Hindlimb muscle (tissue), 1 donor: ENCODE measurements at regions not wholly inside any gene's neighbourhood (a gene's known extent, or its start where the extent isn't known, plus 50 kb on each side); places are given as distances from the start of the nearest gene placed in this dataset.

Experiments used
- DNase-seq: peaks from one replicate; pipeline ENCODE4 v3.0.0-alpha.2; 2013

GRCh38 chr9:85428230-85428629 is 313.5 kb downstream of the AGTPBP1 start:
- no peak for DNase-seq

DNA sequence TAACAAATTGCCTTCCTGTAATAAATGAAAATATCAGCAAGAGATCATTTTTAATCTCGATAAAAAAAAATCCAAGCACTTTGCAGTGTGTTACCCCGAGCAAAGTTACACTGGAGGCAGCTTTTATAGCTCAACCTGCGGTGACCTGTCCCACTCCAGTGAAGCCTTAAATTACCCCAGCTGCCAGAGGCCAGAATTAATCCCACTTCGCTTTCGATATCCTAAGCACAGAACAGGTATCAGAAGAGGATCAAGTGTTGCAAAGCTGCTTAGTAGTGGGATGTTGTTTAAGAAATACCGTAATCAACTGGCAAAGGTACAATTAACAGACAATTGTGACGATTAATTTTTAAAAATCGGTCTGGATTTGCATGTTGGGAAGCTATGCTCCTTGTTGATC is 314.0 kb downstream of the AGTPBP1 start:
- DNase-seq, result no peak

DNA sequence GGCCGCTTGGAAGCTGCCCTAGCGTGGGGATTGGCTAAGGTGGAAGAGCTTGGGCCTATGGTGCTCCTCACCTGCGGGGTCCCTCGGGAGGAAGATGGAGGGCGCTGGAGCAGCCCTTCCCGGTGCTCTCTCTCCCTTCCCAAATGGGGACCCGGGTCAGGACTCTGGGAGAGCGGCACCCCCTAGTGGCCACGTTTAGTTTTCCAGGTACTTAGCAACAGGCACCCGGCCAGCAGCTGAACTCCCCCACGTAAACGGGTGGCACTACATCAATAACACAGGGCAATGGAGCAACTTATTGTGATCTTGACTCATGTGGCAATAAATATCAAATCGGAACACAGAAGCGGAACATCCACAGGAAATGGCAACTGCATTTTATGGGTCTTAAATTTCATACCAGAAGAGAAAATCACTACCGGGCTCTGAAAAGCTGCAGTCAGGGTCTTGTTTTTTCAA is 316.6 kb downstream of the AGTPBP1 start:
- DNase-seq, result peak; percentile 42

DNA sequence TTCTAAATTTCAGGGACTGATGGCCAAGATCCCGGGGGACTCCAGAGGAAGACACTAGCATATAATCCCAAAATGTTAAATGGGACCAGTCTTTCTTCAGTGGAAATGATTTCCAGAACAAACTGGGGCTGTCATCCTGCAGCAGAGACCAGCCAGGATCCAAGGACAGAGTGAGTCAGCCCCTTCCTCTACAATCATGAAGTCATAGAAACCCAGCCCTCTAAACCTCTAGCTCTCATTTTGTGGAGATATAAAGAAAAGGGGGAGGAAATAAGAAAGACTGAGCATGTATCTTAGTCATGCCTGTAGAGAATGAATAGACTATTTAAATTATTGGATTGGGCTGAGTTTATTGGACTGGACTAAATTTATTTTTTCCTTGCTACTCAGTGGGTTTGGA is 318.3 kb downstream of the AGTPBP1 start:
- DNase-seq, result no peak

- no peak for DNase-seq
Observed at GRCh38 chr9:85421641-85422040, 320.1 kb downstream of the AGTPBP1 start.

DNA sequence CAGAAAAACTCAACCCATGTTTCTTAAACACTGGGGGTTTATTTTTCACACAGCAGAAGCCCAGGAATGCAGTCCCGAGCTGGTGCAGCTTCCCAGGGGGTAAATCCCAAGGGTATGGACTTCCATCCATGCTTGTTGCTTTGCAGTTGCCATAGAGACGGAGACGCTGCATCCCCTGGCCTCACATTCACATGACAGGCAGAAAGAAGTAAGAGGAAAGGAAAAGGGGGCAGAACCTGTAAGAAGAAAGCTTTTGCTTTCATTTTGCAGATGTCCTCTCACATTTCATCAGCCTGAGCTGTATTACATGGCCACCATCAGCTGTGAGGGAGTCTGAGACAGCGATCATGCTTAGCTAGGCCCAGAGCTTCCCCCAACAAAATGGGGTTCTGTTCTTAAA is 321.0 kb downstream of the AGTPBP1 start:
- no peak for DNase-seq

DNA sequence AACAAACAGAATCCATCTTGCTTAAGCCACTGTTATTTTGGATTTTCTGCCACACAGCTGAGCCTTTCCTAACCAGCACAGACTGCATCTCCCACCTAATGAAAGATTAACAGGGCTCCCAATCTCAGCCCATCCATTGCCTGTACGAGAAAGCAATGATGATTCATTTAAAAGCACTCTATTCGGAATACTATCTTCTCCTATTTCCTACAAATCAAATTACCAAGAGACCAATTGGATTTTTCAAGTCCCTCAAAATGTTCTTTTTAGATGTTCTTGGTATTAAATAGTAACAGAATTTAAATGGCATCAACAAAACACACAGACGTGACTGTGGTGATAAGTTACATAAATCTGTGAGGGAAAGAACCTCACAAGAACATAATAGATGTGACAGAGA is 324.1 kb downstream of the AGTPBP1 start:
- no peak for DNase-seq

DNA sequence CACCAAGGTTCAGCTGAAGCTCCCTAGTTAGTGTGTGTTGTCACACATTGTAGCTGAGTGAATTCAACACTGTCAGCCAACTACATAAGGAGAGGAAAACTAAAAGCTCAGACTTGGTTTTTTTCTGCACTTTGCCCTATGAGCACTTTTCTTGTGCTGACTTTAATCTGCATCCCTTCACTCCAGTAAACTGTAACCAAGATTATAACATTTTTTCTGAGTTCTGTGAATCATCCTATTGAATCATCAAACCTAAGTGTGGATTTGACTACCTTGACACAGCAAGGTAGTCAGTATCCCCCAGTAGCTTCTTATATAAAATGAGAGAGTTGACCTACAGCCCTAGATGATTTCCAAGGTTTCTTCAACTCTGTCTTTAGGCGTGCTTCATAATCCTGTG is 325.0 kb downstream of the AGTPBP1 start:
- DNase-seq, result no peak

DNA sequence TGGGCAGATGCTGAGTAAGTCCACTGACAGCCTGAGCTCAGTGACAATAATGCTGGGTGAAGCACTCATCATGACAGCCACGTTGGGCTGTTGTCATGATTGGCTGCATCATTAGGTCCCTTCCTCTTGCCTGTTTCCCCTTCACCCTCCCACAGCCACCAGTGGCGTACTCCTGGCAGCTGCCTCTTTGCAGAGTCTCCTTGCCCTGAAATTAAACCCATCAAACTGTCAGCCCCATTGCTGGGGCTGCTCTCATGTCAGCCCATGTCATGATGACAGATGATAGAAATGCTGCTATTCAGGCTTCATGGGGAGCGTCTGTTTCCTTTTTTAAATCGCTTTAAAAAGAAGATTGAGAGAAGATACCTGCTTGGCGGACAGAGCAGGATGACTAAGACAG is 327.4 kb downstream of the AGTPBP1 start:
- DNase-seq, result no peak

DNA sequence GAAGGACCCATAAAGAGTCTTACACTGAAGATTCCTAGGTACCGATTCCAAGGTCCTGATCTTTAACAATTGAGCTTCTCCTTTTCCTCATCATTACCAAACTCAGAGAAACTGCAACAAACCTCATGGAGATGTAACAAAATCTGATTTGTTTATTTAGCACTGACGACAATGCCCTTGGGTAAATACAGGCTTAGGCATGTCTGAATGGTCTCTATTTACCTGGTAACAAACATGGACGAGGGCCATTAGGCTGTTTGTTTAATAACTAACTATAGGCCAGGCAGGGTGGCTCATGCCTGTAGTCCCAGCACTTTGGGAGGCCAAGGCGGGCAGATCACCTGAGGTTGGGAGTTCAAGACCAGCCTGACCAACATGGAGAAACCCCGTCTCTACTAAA is 333.3 kb downstream of the AGTPBP1 start:
- no peak for DNase-seq

DNA sequence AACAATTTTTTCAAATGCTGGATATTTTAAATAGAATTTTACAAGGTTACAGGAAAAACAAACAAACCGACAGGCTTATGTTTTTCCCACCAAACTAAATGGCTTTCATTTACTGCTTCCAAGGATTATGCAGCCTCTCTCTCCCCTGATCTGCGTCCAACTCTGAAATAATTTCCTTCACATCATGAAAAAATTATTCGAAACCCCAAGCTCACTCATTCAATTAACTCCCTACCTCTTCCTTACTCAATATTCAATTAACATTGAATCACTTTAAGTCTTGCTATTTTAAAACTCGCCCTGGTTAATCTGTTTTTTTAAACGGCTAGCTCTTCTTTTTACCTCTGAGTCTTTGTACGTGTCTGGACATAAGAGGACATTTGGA is 336.2 kb downstream of the AGTPBP1 start:
- no peak for DNase-seq

- DNase-seq, result no peak
Observed at GRCh38 chr9:85404911-85405565, 336.7 kb downstream of the AGTPBP1 start.

- no peak for DNase-seq
Observed at GRCh38 chr9:85402551-85402950, 339.2 kb downstream of the AGTPBP1 start.

GRCh38 chr9:85401998-85402397 is 339.8 kb downstream of the AGTPBP1 start:
- DNase-seq, result no peak

DNA sequence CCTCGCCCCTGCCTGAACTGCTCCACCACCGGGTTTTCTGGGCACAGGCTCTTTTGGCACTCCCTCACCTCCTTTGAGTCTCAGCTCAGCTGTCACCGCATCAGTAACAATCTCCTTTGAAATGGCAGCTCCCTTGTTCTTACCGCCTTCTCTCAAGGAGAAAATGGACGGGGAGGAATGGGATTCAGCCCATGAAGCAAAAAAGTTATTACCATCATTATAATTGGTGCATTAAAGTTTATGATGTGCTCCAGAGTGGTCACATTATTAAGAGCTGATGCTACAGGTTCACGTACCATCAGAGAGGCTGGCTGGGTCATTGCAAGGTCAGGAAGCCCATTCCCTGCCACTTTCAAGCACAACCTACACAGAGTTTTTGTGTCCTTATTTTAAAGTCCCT is 344.7 kb downstream of the AGTPBP1 start:
- DNase-seq, result no peak

DNA sequence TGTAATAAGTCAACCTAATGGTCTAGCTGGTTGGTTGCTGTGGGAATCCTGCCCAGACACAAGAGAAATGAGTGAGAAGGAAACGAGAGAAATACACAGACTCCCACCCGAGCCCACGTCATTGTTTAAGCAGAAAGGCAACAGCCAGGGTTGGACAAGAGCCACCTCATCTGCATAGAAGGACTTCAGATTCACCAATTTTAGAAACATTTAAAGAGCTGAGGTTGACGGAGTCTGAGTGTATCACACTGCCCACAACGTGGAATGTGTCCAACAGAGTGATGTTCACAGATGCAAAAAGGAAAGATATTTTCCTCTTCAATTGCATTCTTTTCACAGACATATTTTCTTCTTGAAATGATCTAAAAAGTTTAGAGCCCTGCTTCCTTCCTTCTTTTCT is 349.5 kb downstream of the AGTPBP1 start:
- no peak for DNase-seq

GRCh38 chr9:85377731-85378289 is 363.9 kb downstream of the AGTPBP1 start:
- DNase-seq, result peak; percentile 8

GRCh38 chr9:85368781-85369180 is 373.0 kb downstream of the AGTPBP1 start:
- DNase-seq, result no peak

DNA sequence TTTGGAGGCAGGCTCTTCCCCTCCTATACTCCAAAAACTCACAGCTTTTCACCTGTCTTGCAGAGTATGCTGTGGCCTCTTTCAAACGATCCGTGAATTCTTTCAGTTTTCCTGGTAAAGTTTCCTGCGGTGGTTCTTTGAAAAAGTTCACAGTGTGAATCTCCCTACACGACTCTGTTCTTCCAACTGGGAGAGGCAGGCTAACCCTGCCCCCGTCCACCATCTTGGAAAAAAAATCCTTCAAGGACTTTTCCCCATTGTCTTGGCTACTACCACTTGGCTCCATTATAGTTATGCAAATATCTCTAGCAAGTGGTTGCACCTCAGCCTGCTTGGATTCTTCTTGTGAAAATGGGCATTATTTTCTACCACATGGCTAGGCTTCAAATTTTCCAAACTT is 382.6 kb downstream of the AGTPBP1 start:
- no peak for DNase-seq

GRCh38 chr9:85349046-85349445 is 392.7 kb downstream of the AGTPBP1 start:
- DNase-seq, result no peak

GRCh38 chr9:85347541-85347940 is 394.2 kb downstream of the AGTPBP1 start:
- no peak for DNase-seq

GRCh38 chr9:85344901-85345300 is 396.9 kb downstream of the AGTPBP1 start:
- DNase-seq, result no peak

DNA sequence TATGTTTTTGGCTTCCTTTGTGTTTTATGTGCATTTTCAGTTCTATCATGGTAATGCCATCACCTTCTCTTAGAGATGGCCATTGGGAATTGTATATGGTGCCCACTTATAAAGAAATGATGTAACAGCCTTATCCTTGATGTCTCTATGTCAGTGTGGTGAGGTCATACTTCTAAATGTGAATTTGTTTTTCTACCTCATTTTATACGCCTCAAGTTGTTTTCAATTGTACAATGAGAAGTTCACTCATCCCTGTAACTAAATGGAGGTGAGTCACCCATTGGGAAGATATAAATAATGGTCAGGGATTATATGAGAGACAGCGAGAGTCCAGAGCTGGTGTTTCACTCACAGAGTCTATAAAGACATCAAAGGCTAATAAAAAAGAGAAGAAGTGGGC is 402.4 kb downstream of the AGTPBP1 start:
- DNase-seq, result no peak

GRCh38 chr9:85334228-85334627 is 407.5 kb downstream of the AGTPBP1 start:
- DNase-seq, result no peak

DNA sequence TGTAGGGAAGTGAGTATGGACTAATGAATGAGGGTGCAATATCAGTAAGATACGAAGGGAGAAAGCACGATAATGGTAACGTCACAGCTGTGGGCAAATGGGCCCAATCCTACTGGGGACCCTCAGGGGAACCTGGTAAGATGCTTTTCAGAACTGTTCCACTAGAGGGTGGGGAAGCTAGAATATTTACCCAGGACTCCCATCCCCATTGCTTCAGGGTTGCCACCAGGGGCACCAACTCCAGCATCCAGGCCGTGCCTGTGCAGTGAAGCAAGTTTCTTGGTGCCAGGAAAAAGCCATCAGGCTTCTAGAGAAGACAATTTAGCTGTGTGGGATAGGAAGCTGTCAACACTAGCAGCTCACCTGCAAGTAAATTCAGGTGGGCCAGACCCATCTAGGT is 409.3 kb downstream of the AGTPBP1 start:
- no peak for DNase-seq
